ENCODE measurements at regions not wholly inside any gene's neighbourhood (a gene's known extent, or its start where the extent isn't known, plus 50 kb on each side); places are given as distances from the start of the nearest gene placed in this dataset.

DNA sequence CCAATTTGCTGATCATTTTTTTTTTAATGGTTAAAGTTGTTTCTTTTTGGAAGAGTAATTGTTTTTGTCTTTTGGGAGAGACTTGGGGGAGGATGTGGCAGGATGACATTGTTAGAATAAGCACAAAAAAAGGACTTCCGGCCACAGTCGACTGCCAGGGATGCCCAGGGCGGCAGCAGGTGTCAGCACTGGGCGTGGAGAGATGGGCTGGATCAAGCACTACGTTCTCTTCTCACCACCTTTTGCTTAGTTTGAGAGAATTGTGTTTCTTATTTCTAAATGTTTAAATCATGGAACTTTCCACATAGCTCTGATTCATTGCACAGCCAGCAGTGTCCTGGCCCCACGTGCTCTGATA lies 104.6 kb upstream of the FRMD1 start:
- peak; percentile 10 for DNase-seq
- H2BK12ac ChIP-seq (ENCODE audit: insufficient read length, low read depth, low read length): no peak overlapping the region
- no peak overlapping the region for H2BK5ac ChIP-seq (ENCODE audit: insufficient read length, low read length)
- H4K8ac ChIP-seq (replicated peaks; ENCODE audit: insufficient read length, low read depth, low read length): no peak overlapping the region
- H2AFZ ChIP-seq (ENCODE audit: low read length): no peak overlapping the region
- Mint-ChIP-seq H3K27me3 (ENCODE audit: low read depth) (peaks cover 18% of the 10 kb centered on the region), H3K9me3 (peaks cover 13 to 20% of the 10 kb centered on the region in 2 experiments), H3K36me3 (ENCODE audit: insufficient read depth in 1 of 3, low read depth in 3 of 3) (peaks cover 5 to 16% (median 6%) of the 10 kb centered on the region in 3 experiments), H3K27ac (peak overlapping the region in 1 of 3 experiments; percentile 85; a peak in 1 of 7 replicates), H3K4me3 (no peak overlapping the region), H3K4me1 (peaks cover 41 to 42% of the 10 kb centered on the region in 2 experiments)
- no CpG with 5 or more reads among the region's 6 CpGs for WGBS (ENCODE audit: extremely low coverage, insufficient read length, low lambda C conversion rate)
- H3K23ac ChIP-seq (ENCODE audit: insufficient read length, low read depth, low read length): no peak overlapping the region
- H4K91ac ChIP-seq (ENCODE audit: insufficient read length, low read depth, low read length): no peak overlapping the region
- no peak overlapping the region for H2BK15ac ChIP-seq (ENCODE audit: low read depth, low read length)
- no peak overlapping the region for H3K18ac ChIP-seq (ENCODE audit: insufficient read length, low read depth, low read length)
- H3K27me3 ChIP-seq (ENCODE audit: insufficient read depth, low read length): no peaks in the 10 kb centered on the region
- H3K79me2 ChIP-seq (ENCODE audit: insufficient read depth, low read length): no peaks in the 10 kb centered on the region
- no peak overlapping the region for H4K5ac ChIP-seq (ENCODE audit: insufficient read length, low read depth, low read length)
- peaks cover 2% of the 10 kb centered on the region; the same call in 1 of the 2 replicates for H3K4me1 ChIP-seq (ENCODE audit: insufficient read depth, low read length)
- no peak overlapping the region for H2BK120ac ChIP-seq (ENCODE audit: low read depth, low read length, poor library complexity, severe bottlenecking)
- no peak overlapping the region for H2AK5ac ChIP-seq (ENCODE audit: insufficient read length, low read length)
- H3K14ac ChIP-seq (ENCODE audit: insufficient read depth, low read length): no peak overlapping the region
- H2BK20ac ChIP-seq (ENCODE audit: low read depth, low read length, poor library complexity, severe bottlenecking): no peak overlapping the region
- no peaks in the 10 kb centered on the region for H4K20me1 ChIP-seq (ENCODE audit: control insufficient read depth, insufficient read depth, insufficient read length)
- no peak overlapping the region for H3K9ac ChIP-seq (ENCODE audit: extremely low read depth, insufficient read length, low read length)
- H3K4ac ChIP-seq (ENCODE audit: low read depth, low read length): no peak overlapping the region
- H3K27ac ChIP-seq (ENCODE audit: insufficient read length, low read depth, low read length): no peak overlapping the region
- no peak overlapping the region for H3T11ph ChIP-seq (ENCODE audit: low read length)
- H3K56ac ChIP-seq (ENCODE audit: insufficient read length, low read depth, low read length): no peak overlapping the region
- H3K79me1 ChIP-seq (ENCODE audit: insufficient read depth, low read depth, low read length, poor library complexity, severe bottlenecking): no peaks in the 10 kb centered on the region
- TF ChIP-seq, protein P1, sequence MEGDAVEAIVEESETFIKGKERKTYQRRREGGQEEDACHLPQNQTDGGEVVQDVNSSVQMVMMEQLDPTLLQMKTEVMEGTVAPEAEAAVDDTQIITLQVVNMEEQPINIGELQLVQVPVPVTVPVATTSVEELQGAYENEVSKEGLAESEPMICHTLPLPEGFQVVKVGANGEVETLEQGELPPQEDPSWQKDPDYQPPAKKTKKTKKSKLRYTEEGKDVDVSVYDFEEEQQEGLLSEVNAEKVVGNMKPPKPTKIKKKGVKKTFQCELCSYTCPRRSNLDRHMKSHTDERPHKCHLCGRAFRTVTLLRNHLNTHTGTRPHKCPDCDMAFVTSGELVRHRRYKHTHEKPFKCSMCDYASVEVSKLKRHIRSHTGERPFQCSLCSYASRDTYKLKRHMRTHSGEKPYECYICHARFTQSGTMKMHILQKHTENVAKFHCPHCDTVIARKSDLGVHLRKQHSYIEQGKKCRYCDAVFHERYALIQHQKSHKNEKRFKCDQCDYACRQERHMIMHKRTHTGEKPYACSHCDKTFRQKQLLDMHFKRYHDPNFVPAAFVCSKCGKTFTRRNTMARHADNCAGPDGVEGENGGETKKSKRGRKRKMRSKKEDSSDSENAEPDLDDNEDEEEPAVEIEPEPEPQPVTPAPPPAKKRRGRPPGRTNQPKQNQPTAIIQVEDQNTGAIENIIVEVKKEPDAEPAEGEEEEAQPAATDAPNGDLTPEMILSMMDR (conservative IDR thresholded peaks at IDR 0.05): no peak
- no peaks in the 10 kb centered on the region for H3K9me3 ChIP-seq (ENCODE audit: control insufficient read depth, low read depth, low read length)
- H3K4me2 ChIP-seq (ENCODE audit: insufficient read depth, insufficient read length, low read length): no peak overlapping the region
- no peaks in the 10 kb centered on the region for H3K23me2 ChIP-seq (ENCODE audit: insufficient read length, low read depth, low read length, poor library complexity, severe bottlenecking)
